Subcutaneous abdominal adipose tissue (tissue), 5 donors: ENCODE measurements at regions not wholly inside any gene's neighbourhood (a gene's known extent, or its start where the extent isn't known, plus 50 kb on each side); places are given as distances from the start of the nearest gene placed in this dataset.

Experiments
- H3K27ac ChIP-seq: one replicate; pipeline ENCODE4 v1.7.0; 2013; ENCODE audit warnings: low read depth, mild to moderate bottlenecking, inconsistent platforms, low read length, moderate library complexity
- H3K27me3 ChIP-seq, 5 donors: one replicate each; pipeline ENCODE4 v1.7.0; 2013; ENCODE audit warnings: low read length in 5 of 5, inconsistent platforms in 1 of 5; ENCODE audit not compliant: control insufficient read depth in 5 of 5, insufficient read depth in 4 of 5
- H3K36me3 ChIP-seq, 5 donors: one replicate each; pipeline ENCODE4 v1.7.0; 2013; ENCODE audit warnings: low read length in 5 of 5; ENCODE audit not compliant: control insufficient read depth in 5 of 5, insufficient read depth in 5 of 5
- H3K4me1 ChIP-seq, 5 donors: one replicate each; pipeline ENCODE4 v1.7.0; 2013; ENCODE audit warnings: low read length in 5 of 5, mild to moderate bottlenecking in 3 of 5, moderate library complexity in 1 of 5; ENCODE audit not compliant: control insufficient read depth in 5 of 5, insufficient read depth in 5 of 5
- H3K4me3 ChIP-seq, 5 donors: one replicate each; pipeline ENCODE4 v1.7.0; 2013; ENCODE audit warnings: low read length in 5 of 5, low read depth in 1 of 5
- H3K9ac ChIP-seq, 5 donors: one replicate each; pipeline ENCODE4 v1.7.0; 2013; ENCODE audit warnings: low read length in 5 of 5, mild to moderate bottlenecking in 4 of 5, moderate library complexity in 3 of 5
- H3K9me3 ChIP-seq, 5 donors: one replicate each; pipeline ENCODE4 v1.7.0; 2013; ENCODE audit warnings: low read length in 5 of 5; ENCODE audit not compliant: control insufficient read depth in 5 of 5
- donor health status: healthy.
- donor health status: healthy.
- donor health status: healthy.
- donor health status: healthy.
- donor health status: healthy.

DNA sequence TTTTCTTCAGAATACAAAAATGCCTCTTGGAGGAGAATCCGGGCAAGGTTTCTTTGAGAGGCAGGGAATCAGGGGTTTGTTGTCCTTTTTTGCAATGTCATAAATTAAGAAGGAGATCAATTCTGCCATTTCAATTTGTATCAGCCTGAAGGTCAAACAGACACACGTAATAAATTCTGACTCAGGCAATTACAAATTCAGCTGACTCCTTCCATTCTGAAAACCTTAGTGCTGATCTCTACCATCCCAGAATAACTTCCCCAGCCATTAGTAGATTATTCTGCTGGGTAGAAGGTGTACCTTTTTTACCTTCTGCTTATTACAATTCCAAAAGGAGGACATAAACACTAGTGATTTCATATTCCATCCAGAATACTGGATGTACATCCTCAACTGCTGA is 516.6 kb downstream of the AGTPBP1 start:
- no peaks in the 10 kb centered on the region for H3K9me3 ChIP-seq
- no peak overlapping the region for H3K4me3 ChIP-seq
- H3K9ac ChIP-seq = no peak overlapping the region
- no peaks in the 10 kb centered on the region for H3K4me1 ChIP-seq
- H3K27ac ChIP-seq = no peak overlapping the region
- no peaks in the 10 kb centered on the region for H3K36me3 ChIP-seq
- no peaks in the 10 kb centered on the region for H3K27me3 ChIP-seq

GRCh38 chr9:85224729-85225128 is 517.0 kb downstream of the AGTPBP1 start:
- no peaks in the 10 kb centered on the region for H3K27me3 ChIP-seq
- H3K4me3 ChIP-seq = no peak overlapping the region
- no peak overlapping the region for H3K27ac ChIP-seq

DNA sequence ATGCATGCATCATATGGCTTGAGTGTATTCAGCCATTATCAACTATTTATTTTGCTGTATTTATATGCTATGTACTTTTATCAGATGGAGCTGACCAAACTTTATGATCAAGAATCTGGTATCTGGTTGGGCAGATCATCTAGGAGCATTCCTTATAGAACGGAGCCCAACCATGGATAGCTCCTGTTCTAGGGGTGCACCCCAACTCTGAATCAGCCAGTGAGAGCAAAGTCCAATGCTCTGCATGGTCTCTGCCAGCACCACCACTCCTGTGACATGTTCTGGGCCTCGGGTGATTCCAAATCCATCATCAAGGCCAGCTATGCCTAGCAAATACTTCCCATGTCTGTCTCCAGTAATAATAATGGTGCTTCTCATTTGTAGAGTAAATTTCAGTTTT is 517.5 kb downstream of the AGTPBP1 start:
- Histone ChIP-seq H3K36me3 (no peaks in the 10 kb centered on the region), H3K4me1 (no peaks in the 10 kb centered on the region), H3K27ac (no peak overlapping the region), H3K9me3 (no peaks in the 10 kb centered on the region), H3K4me3 (no peak overlapping the region), H3K27me3 (no peaks in the 10 kb centered on the region), H3K9ac (no peak overlapping the region)

More at GRCh38 chr9:85224729-85225128, 517.0 kb downstream of the AGTPBP1 start:
- Histone ChIP-seq H3K4me1 (no peaks in the 10 kb centered on the region), H3K9ac (no peak overlapping the region), H3K9me3 (no peaks in the 10 kb centered on the region), H3K36me3 (no peaks in the 10 kb centered on the region)

- Histone ChIP-seq H3K27ac (no peak overlapping the region), H3K4me1 (no peaks in the 10 kb centered on the region), H3K27me3 (no peaks in the 10 kb centered on the region), H3K36me3 (no peaks in the 10 kb centered on the region), H3K9me3 (no peaks in the 10 kb centered on the region), H3K4me3 (no peak overlapping the region), H3K9ac (no peak overlapping the region)
Observed at GRCh38 chr9:85223506-85224125, 518.1 kb downstream of the AGTPBP1 start.

- Histone ChIP-seq H3K27me3 (no peaks in the 10 kb centered on the region), H3K9ac (no peak overlapping the region), H3K4me1 (no peaks in the 10 kb centered on the region), H3K36me3 (no peaks in the 10 kb centered on the region), H3K4me3 (no peak overlapping the region), H3K27ac (no peak overlapping the region), H3K9me3 (no peaks in the 10 kb centered on the region)
Observed at GRCh38 chr9:85216601-85217000, 525.2 kb downstream of the AGTPBP1 start.

- Histone ChIP-seq H3K9me3 (no peaks in the 10 kb centered on the region), H3K27ac (no peak overlapping the region), H3K27me3 (no peaks in the 10 kb centered on the region), H3K4me1 (no peaks in the 10 kb centered on the region), H3K4me3 (no peak overlapping the region), H3K9ac (no peak overlapping the region), H3K36me3 (no peaks in the 10 kb centered on the region)
Observed at GRCh38 chr9:85215961-85216360, 525.8 kb downstream of the AGTPBP1 start.

GRCh38 chr9:85215416-85215815 is 526.3 kb downstream of the AGTPBP1 start:
- no peaks in the 10 kb centered on the region for H3K36me3 ChIP-seq
- H3K9me3 ChIP-seq = no peaks in the 10 kb centered on the region
- H3K4me1 ChIP-seq = no peaks in the 10 kb centered on the region
- no peak overlapping the region for H3K9ac ChIP-seq
- no peak overlapping the region for H3K4me3 ChIP-seq
- no peak overlapping the region for H3K27ac ChIP-seq
- no peaks in the 10 kb centered on the region for H3K27me3 ChIP-seq

DNA sequence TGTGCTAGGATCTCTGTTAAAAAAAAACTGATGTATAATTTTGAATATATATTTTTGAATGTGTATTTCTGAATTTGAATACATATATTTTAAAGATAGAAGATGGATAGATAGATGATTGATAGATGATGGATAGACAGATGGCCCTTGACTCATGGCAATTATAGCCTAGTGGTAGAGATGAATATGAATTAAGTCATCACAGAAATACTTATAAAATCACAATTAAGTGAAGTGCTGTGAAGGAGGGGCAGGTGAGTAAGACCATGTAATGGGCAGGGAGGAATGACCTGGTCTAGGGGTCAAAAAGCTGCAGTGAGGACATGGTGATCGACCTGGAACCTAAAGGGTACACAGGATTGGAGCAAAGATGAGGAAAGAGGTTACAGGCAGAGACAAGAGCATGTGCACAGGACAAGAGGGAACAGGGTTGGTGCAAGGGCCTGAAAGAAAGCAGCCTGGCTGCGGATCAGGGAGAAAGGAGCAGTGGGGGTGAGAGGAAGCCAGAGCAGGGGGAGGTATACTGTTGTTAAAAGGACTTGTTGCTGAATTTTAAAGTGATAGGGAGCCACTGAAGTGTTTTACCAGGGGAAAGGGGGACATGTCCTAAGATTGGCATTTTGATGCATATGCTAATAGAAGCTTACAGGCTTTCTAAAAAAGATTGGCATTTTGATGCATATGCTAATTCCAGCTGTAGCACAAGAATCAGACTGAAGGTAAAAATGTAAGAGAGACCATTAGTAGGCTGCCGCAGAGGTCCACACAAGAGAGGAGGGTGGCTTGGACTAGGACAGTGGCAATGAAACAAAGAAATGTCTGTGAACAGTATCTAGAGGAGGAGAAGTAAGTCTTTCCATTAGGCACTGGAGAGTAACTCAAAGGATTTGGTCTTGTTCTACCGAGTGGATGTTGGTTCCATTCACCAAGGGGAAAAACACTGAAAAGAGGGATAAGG is 527.8 kb downstream of the AGTPBP1 start:
- Histone ChIP-seq H3K27ac (no peak overlapping the region), H3K4me1 (no peaks in the 10 kb centered on the region), H3K4me3 (no peak overlapping the region), H3K9ac (no peak overlapping the region), H3K9me3 (no peaks in the 10 kb centered on the region), H3K36me3 (no peaks in the 10 kb centered on the region), H3K27me3 (no peaks in the 10 kb centered on the region)

GRCh38 chr9:85212887-85213286 is 528.9 kb downstream of the AGTPBP1 start:
- Histone ChIP-seq H3K4me1 (no peaks in the 10 kb centered on the region), H3K27me3 (no peaks in the 10 kb centered on the region), H3K27ac (no peak overlapping the region), H3K4me3 (no peak overlapping the region), H3K36me3 (no peaks in the 10 kb centered on the region), H3K9me3 (no peaks in the 10 kb centered on the region), H3K9ac (no peak overlapping the region)

- H3K9ac ChIP-seq = no peak overlapping the region
- no peak overlapping the region for H3K4me3 ChIP-seq
- no peak overlapping the region for H3K27ac ChIP-seq
- H3K9me3 ChIP-seq = no peaks in the 10 kb centered on the region
- H3K27me3 ChIP-seq = no peaks in the 10 kb centered on the region
- H3K36me3 ChIP-seq = no peaks in the 10 kb centered on the region
- no peaks in the 10 kb centered on the region for H3K4me1 ChIP-seq
Observed at GRCh38 chr9:85212209-85212608, 529.5 kb downstream of the AGTPBP1 start.
